ENCODE measurements at regions not wholly inside any gene's neighbourhood (a gene's known extent, or its start where the extent isn't known, plus 50 kb on each side); places are given as distances from the start of the nearest gene placed in this dataset.

- TF ChIP-seq CTCF (IDR thresholded peaks at IDR 0.05; ENCODE audit: insufficient read depth, low read length) (no peak), POLR2AphosphoS5 (IDR thresholded peaks at IDR 0.05; ENCODE audit: low read depth) (no peak), GABPA (IDR thresholded peaks at IDR 0.05; ENCODE audit: low read depth) (no peak), REST (IDR thresholded peaks at IDR 0.05; ENCODE audit: insufficient replicate concordance, low read depth) (no peak), SPI1 (IDR thresholded peaks at IDR 0.05; ENCODE audit: borderline replicate concordance, low read depth) (no peak)
- Histone ChIP-seq H3K27ac (replicated peaks) (no peak overlapping the region), H3K4me3 (replicated peaks; ENCODE audit: insufficient read depth, low read length) (no peak overlapping the region), H3K27me3 (ENCODE audit: insufficient read depth, poor library complexity, severe bottlenecking) (no peaks in the 10 kb centered on the region)
- DNase-seq (ENCODE audit: low read depth in 1 of 2, low spot score in 1 of 2), result no peak
These were observed 283.8 kb downstream of the C3orf38 start for GRCh38 chr3:88433568-88433967.

GRCh38 chr3:88434001-88434400 is 284.2 kb downstream of the C3orf38 start:
- H3K27ac ChIP-seq (replicated peaks), result no peak overlapping the region

GRCh38 chr3:88440701-88441100 is 290.9 kb downstream of the C3orf38 start:
- TF ChIP-seq REST (IDR thresholded peaks at IDR 0.05; ENCODE audit: insufficient replicate concordance, low read depth) (no peak), GABPA (IDR thresholded peaks at IDR 0.05; ENCODE audit: low read depth) (no peak), CTCF (IDR thresholded peaks at IDR 0.05; ENCODE audit: insufficient read depth, low read length) (no peak), POLR2AphosphoS5 (IDR thresholded peaks at IDR 0.05; ENCODE audit: low read depth) (no peak), SPI1 (IDR thresholded peaks at IDR 0.05; ENCODE audit: borderline replicate concordance, low read depth) (no peak)
- Histone ChIP-seq H3K27ac (replicated peaks) (no peak overlapping the region), H3K27me3 (ENCODE audit: insufficient read depth, poor library complexity, severe bottlenecking) (no peaks in the 10 kb centered on the region), H3K4me3 (replicated peaks; ENCODE audit: insufficient read depth, low read length) (no peak overlapping the region)
- DNase-seq (ENCODE audit: low read depth in 1 of 2, low spot score in 1 of 2), result no peak

More at GRCh38 chr3:88434001-88434400, 284.2 kb downstream of the C3orf38 start:
- no peak overlapping the region for H3K4me3 ChIP-seq (replicated peaks; ENCODE audit: insufficient read depth, low read length)
- no peak for TF ChIP-seq POLR2AphosphoS5 (IDR thresholded peaks at IDR 0.05; ENCODE audit: low read depth)
- no peak for TF ChIP-seq GABPA (IDR thresholded peaks at IDR 0.05; ENCODE audit: low read depth)
- TF ChIP-seq REST (IDR thresholded peaks at IDR 0.05; ENCODE audit: insufficient replicate concordance, low read depth), result no peak
- TF ChIP-seq SPI1 (IDR thresholded peaks at IDR 0.05; ENCODE audit: borderline replicate concordance, low read depth), result no peak
- TF ChIP-seq CTCF (IDR thresholded peaks at IDR 0.05; ENCODE audit: insufficient read depth, low read length), result no peak
- DNase-seq (ENCODE audit: low read depth in 1 of 2, low spot score in 1 of 2), result no peak
- H3K27me3 ChIP-seq (ENCODE audit: insufficient read depth, poor library complexity, severe bottlenecking), result no peaks in the 10 kb centered on the region
